H1 (cell line): ENCODE measurements at regions not wholly inside any gene's neighbourhood (a gene's known extent, or its start where the extent isn't known, plus 50 kb on each side); places are given as distances from the start of the nearest gene placed in this dataset.
A peak's percentile ranks its signal among the peaks of the same experiment; 100 is the strongest.

Experiments
- CTCF ChIA-PET: fragments of 300-600 bp; sonication (Branson Sonifier 250); formaldehyde crosslinking; loops from one replicate; lab custom pipeline; 2021; ENCODE audit not compliant: partially characterized antibody; lab: Charles Lee
- POLR2A ChIA-PET: fragments of 300-600 bp; sonication (Branson Sonifier 250); formaldehyde crosslinking; loops from one replicate; lab custom pipeline; 2021; ENCODE audit warnings: inconsistent platforms; ENCODE audit not compliant: partially characterized antibody; lab: Charles Lee
- DNase-seq, 2 experiments: peaks; one replicate each; pipeline versions ENCODE4 v3.0.0 to v3.0.0-alpha.2; 2010 to 2022; ENCODE audit warnings: low spot score in 2 of 2, low read depth in 1 of 2, mixed read lengths in 1 of 2
- FAIRE-seq: peaks from 2 replicates; lab custom pipeline; 2011; peaks lifted over from hg19 to GRCh38; lab: Jason Lieb, UNC
- H2AFZ ChIP-seq: 2 replicates; pipeline ENCODE4 v1.8.1; 2012; ENCODE audit warnings: low read length, inconsistent platforms
- H2AK5ac ChIP-seq: 2 replicates; pipeline ENCODE4 v1.6.1; 2013; ENCODE audit warnings: low read depth, low read length
- H2BK120ac ChIP-seq: replicated peaks from 2 replicates; pipeline ENCODE3; 2013; ENCODE audit warnings: low read depth, low read length, inconsistent platforms
- H2BK12ac ChIP-seq: 2 replicates; pipeline ENCODE4 v1.6.1; 2013; ENCODE audit warnings: low read depth, low read length
- H2BK15ac ChIP-seq: 2 replicates; pipeline ENCODE4 v1.6.1; 2013; ENCODE audit warnings: low read length
- H2BK20ac ChIP-seq: 2 replicates; pipeline ENCODE4 v1.6.1; 2013; ENCODE audit warnings: low read length
- H2BK5ac ChIP-seq: 2 replicates; pipeline ENCODE4 v1.6.1; 2013; ENCODE audit warnings: low read depth, low read length
- H3K14ac ChIP-seq: 2 replicates; pipeline ENCODE4 v1.6.1; 2013; ENCODE audit warnings: inconsistent platforms; ENCODE audit not compliant: insufficient read length
- H3K18ac ChIP-seq: 2 replicates; pipeline ENCODE4 v1.6.1; 2013; ENCODE audit warnings: low read length; ENCODE audit errors: extremely low read depth
- H3K23ac ChIP-seq: 2 replicates; pipeline ENCODE4 v1.6.1; 2013; ENCODE audit warnings: inconsistent platforms; ENCODE audit not compliant: insufficient read length
- H3K23me2 ChIP-seq: 2 replicates; pipeline ENCODE4 v1.6.1; 2013; ENCODE audit warnings: low read depth, low read length
- H3K27ac ChIP-seq: 2 replicates; pipeline ENCODE4 v1.6.1; 2011; ENCODE audit warnings: low read depth, low read length, inconsistent platforms
- H3K27me3 ChIP-seq, 4 experiments: replicated peaks in 1 of 4; 1 replicate in 1 of 4; 2 replicates in 3 of 4; pipeline versions ENCODE4 v1.6.1 to v1.8.1; 2011 to 2013; ENCODE audit warnings: low read length in 3 of 4, mild to moderate bottlenecking in 3 of 4, inconsistent platforms in 2 of 4, mixed read lengths in 2 of 4, moderate library complexity in 1 of 4; ENCODE audit not compliant: control insufficient read depth in 3 of 4, insufficient read depth in 3 of 4; ENCODE audit errors: extremely low read depth in 1 of 4
- H3K36me3 ChIP-seq, 4 experiments: 2 replicates each; pipeline versions ENCODE4 v1.6.1 to v1.8.1; 2011 to 2013; ENCODE audit warnings: mild to moderate bottlenecking in 4 of 4, low read length in 3 of 4, moderate library complexity in 2 of 4, control low read depth in 1 of 4, inconsistent platforms in 1 of 4; ENCODE audit not compliant: insufficient read depth in 4 of 4, control insufficient read depth in 2 of 4
- H3K4ac ChIP-seq: replicated peaks from 2 replicates; pipeline ENCODE3; 2013; ENCODE audit warnings: low read length, low read depth, mixed read lengths, inconsistent platforms; ENCODE audit not compliant: insufficient read length
- H3K4me1 ChIP-seq, 4 experiments: replicated peaks in 1 of 4; 1 replicate in 1 of 4; 2 replicates in 3 of 4; pipeline versions ENCODE4 v1.6.1 to v1.8.1; 2011 to 2013; ENCODE audit warnings: low read length in 3 of 4, inconsistent platforms in 2 of 4, mixed read lengths in 1 of 4; ENCODE audit not compliant: insufficient read depth in 4 of 4, control insufficient read depth in 3 of 4
- H3K4me2 ChIP-seq, 2 experiments: 2 replicates each; pipeline versions ENCODE4 v1.6.1 to v1.8.1; 2011 to 2013; ENCODE audit warnings: low read depth in 2 of 2, low read length in 2 of 2, control low read depth in 1 of 2, inconsistent platforms in 1 of 2, mild to moderate bottlenecking in 1 of 2; ENCODE audit not compliant: insufficient read depth in 1 of 2
- H3K4me3 ChIP-seq, 4 experiments: fragments of 200-600, 300-600 bp in 1 of 4; sonication (generic), shearing (Covaris generic), sonication (Bioruptor Twin) in 1 of 4; 2 replicates each; pipeline versions ENCODE4 v1.5.1 to v1.8.1; 2011 to 2016; ENCODE audit warnings: low read length in 4 of 4, low read depth in 3 of 4, control low read depth in 2 of 4, inconsistent platforms in 2 of 4, mild to moderate bottlenecking in 2 of 4, mixed read lengths in 1 of 4, moderate library complexity in 1 of 4; ENCODE audit not compliant: insufficient read depth in 2 of 4; ENCODE audit errors: extremely low read depth in 1 of 4
- H3K56ac ChIP-seq: replicated peaks from 2 replicates; pipeline ENCODE3; 2013; ENCODE audit warnings: low read depth, mild to moderate bottlenecking, mixed read lengths, low read length, inconsistent platforms; ENCODE audit not compliant: insufficient read length
- H3K79me1 ChIP-seq: 2 replicates; pipeline ENCODE4 v1.6.1; 2013; ENCODE audit warnings: low read depth, low read length, control low read depth
- H3K79me2 ChIP-seq, 2 experiments: 2 replicates each; pipeline versions ENCODE4 v1.6.1 to v1.8.1; 2012 to 2013; ENCODE audit warnings: low read length in 2 of 2, mild to moderate bottlenecking in 2 of 2, inconsistent platforms in 1 of 2; ENCODE audit not compliant: insufficient read depth in 2 of 2, control insufficient read depth in 1 of 2
- H3K9ac ChIP-seq, 4 experiments: replicated peaks in 1 of 4; 1 replicate in 1 of 4; 2 replicates in 3 of 4; pipeline versions ENCODE4 v1.6.1 to v1.8.1; 2011 to 2013; ENCODE audit warnings: low read depth in 3 of 4, low read length in 3 of 4, control low read depth in 2 of 4, mild to moderate bottlenecking in 2 of 4, moderate library complexity in 2 of 4, inconsistent platforms in 1 of 4; ENCODE audit errors: extremely low read depth in 1 of 4
- H3K9me3 ChIP-seq, 2 experiments: 2 replicates each; pipeline versions ENCODE4 v1.6.1 to v1.8.1; 2012 to 2013; ENCODE audit warnings: mild to moderate bottlenecking in 2 of 2, moderate library complexity in 2 of 2, control low read depth in 1 of 2, inconsistent platforms in 1 of 2, low read depth in 1 of 2, low read length in 1 of 2, mixed read lengths in 1 of 2; ENCODE audit not compliant: insufficient read depth in 2 of 2
- H4K20me1 ChIP-seq, 2 experiments: replicated peaks in 1 of 2; 2 replicates each; pipeline versions ENCODE3 to v1.8.1; 2011 to 2013; ENCODE audit warnings: inconsistent platforms in 2 of 2, low read length in 2 of 2, mild to moderate bottlenecking in 1 of 2; ENCODE audit not compliant: insufficient read depth in 2 of 2, control insufficient read depth in 1 of 2
- H4K5ac ChIP-seq: 2 replicates; pipeline ENCODE4 v1.6.1; 2013; ENCODE audit warnings: low read length, low read depth, mixed read lengths, inconsistent platforms; ENCODE audit not compliant: insufficient read length
- H4K8ac ChIP-seq: 2 replicates; pipeline ENCODE4 v1.8.0; 2013; ENCODE audit warnings: mild to moderate bottlenecking, moderate library complexity, low read length, inconsistent platforms; ENCODE audit not compliant: insufficient read depth; ENCODE audit errors: extremely low read depth
- H4K91ac ChIP-seq: replicated peaks from 2 replicates; pipeline ENCODE3; 2013; ENCODE audit warnings: low read length, mixed read lengths, inconsistent platforms; ENCODE audit not compliant: insufficient read length
- BCL11A ChIP-seq, 2 experiments: IDR thresholded peaks; one replicate each; pipeline ENCODE4 v1.6.1; 2011; ENCODE audit warnings: low read depth in 2 of 2, low read length in 2 of 2, mild to moderate bottlenecking in 2 of 2
- CHD1 ChIP-seq: IDR thresholded peaks from 2 replicates; pipeline ENCODE4 v1.6.1; 2012; ENCODE audit warnings: low read depth, low read length, improper control_type of control experiment
- SIN3A ChIP-seq, 2 experiments: IDR thresholded peaks in 1 of 2; conservative IDR thresholded peaks in 1 of 2; 2 replicates each; pipeline ENCODE4 v1.6.1; 2011 to 2012; ENCODE audit warnings: low read length in 2 of 2, improper control_type of control experiment in 1 of 2, low read depth in 1 of 2, mild to moderate bottlenecking in 1 of 2
- SP4 ChIP-seq: IDR thresholded peaks from 2 replicates; pipeline ENCODE4 v1.6.1; 2012; ENCODE audit warnings: low read length, inconsistent platforms
- WGBS, 2 experiments: shearing (Covaris generic) in 1 of 2; methylation state at CpG; one replicate each; pipeline versions ENCODE4 v1.1.6 to v1.1.7; 2013 to 2015; ENCODE audit warnings: low lambda C conversion rate in 2 of 2, mixed read lengths in 2 of 2, inconsistent platforms in 1 of 2, low coverage in 1 of 2, missing lambda C conversion rate in 1 of 2; ENCODE audit not compliant: insufficient replicate concordance in 2 of 2, insufficient coverage in 1 of 2, insufficient read length in 1 of 2; ENCODE audit errors: extremely low coverage in 1 of 2, missing lambda C conversion rate in 1 of 2; 5-methylcytosine and 5-hydroxymethylcytosine counted together

DNA sequence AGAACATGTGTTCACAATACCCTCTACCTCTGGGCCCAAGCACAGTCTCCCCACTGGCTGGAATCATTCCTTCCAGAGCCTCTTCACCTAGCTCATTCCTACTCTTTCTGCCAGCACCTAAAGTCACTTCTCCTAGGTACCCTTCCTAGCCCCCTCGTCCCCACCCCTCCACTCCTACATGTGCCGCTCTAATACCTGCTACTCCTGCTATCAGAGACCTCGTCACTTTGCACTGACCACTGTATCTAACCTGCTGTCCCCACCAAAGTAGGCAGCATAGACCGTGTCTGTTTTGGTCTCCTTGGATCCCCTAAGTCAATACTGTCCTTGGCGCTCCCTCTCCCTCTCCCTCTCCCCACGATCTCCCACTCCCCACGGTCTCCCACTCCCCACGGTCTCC, 53.2 kb upstream of the PKDCC start:
- WGBS, 2 experiments = 88% methylated on average over 7 of the region's 8 CpGs; no CpG with 5 or more reads in 1 of the 2 experiments
- FAIRE-seq = no peak
- CTCF ChIA-PET = interaction anchor here (1.0 to 2.6 kb wide), 4 partner anchors 17 to 124 kb away, joined by 3 to 10 read pairs (median 7); no protein-coding TSS in a partner anchor
- TF ChIP-seq SP4 = no peak
- no peak for TF ChIP-seq SIN3A (conservative IDR thresholded peaks at IDR 0.05 in 1 of 2, IDR thresholded peaks at IDR 0.05 in 1 of 2; ENCODE audit: low read depth in 1 of 2, low read length in 2 of 2)
- no peak for TF ChIP-seq CHD1
- TF ChIP-seq BCL11A (IDR thresholded peaks at IDR 0.05; ENCODE audit: low read depth in 2 of 2, low read length in 2 of 2) = no peak

More for the DNA sequence above, 53.2 kb upstream of the PKDCC start:
- H4K20me1 ChIP-seq = no peaks in the 10 kb centered on the region
- no peak overlapping the region for H4K5ac ChIP-seq
- peaks cover 7 to 15% of the 10 kb centered on the region in 2 experiments; a peak in 3 of 4 replicates for H3K9me3 ChIP-seq
- H3K79me1 ChIP-seq = no peaks in the 10 kb centered on the region
- H3K14ac ChIP-seq = no peak overlapping the region
- no peak overlapping the region for H3K23ac ChIP-seq
- POLR2A ChIA-PET = interaction anchor here (1.0 kb wide), 1 partner anchor 61 kb away, joined by 3 read pairs; no protein-coding TSS in a partner anchor
- H4K91ac ChIP-seq = peak overlapping the region; percentile 19
- H3K23me2 ChIP-seq = peaks cover 3% of the 10 kb centered on the region; the same call in 1 of the 2 replicates
- H3K27me3 ChIP-seq = no peaks in the 10 kb centered on the region
- H2BK20ac ChIP-seq = no peak overlapping the region
- no peak overlapping the region for H3K4me3 ChIP-seq
- H3K36me3 ChIP-seq = no peaks in the 10 kb centered on the region
- H3K18ac ChIP-seq = no peak overlapping the region
- DNase-seq = no peak
- H3K9ac ChIP-seq = no peak overlapping the region
- H2AK5ac ChIP-seq = no peak overlapping the region
- no peak overlapping the region for H3K4me2 ChIP-seq
- no peak overlapping the region for H2BK12ac ChIP-seq
- no peak overlapping the region for H3K27ac ChIP-seq
- H3K79me2 ChIP-seq = no peaks in the 10 kb centered on the region
- no peak overlapping the region for H2AFZ ChIP-seq
- H3K56ac ChIP-seq = no peak overlapping the region
- no peak overlapping the region for H2BK15ac ChIP-seq
- no peak overlapping the region for H2BK120ac ChIP-seq
- no peak overlapping the region; the same call in 1 of the 2 replicates for H4K8ac ChIP-seq
- no peak overlapping the region for H2BK5ac ChIP-seq
- no peak overlapping the region for H3K4ac ChIP-seq
- peaks cover 0 to 3% (median 0%) of the 10 kb centered on the region in 4 experiments; a peak in 1 of 7 replicates for H3K4me1 ChIP-seq
